Nephron (organoid): ENCODE measurements at regions not wholly inside any gene's neighbourhood (a gene's known extent, or its start where the extent isn't known, plus 50 kb on each side); places are given as distances from the start of the nearest gene placed in this dataset.

Source experiments
- H3K27ac Mint-ChIP-seq, 3 experiments: 2 replicates each; pipeline ENCODE4 v1.8.0; 2020; ENCODE audit warnings: mixed read lengths in 3 of 3, mild to moderate bottlenecking in 2 of 3, moderate library complexity in 1 of 3
- H3K27me3 Mint-ChIP-seq: 2 replicates; pipeline ENCODE4 v1.8.0; 2021; ENCODE audit warnings: low read depth, mild to moderate bottlenecking, moderate library complexity, mixed read lengths
- H3K36me3 Mint-ChIP-seq: 2 replicates; pipeline ENCODE4 v1.8.0; 2020; ENCODE audit warnings: low read depth, mixed read lengths
- H3K4me1 Mint-ChIP-seq: 2 replicates; pipeline ENCODE4 v1.8.0; 2020; ENCODE audit warnings: mixed read lengths
- H3K4me3 Mint-ChIP-seq, 3 experiments: 2 replicates each; pipeline ENCODE4 v1.8.0; 2020; ENCODE audit warnings: mild to moderate bottlenecking in 3 of 3, mixed read lengths in 3 of 3, moderate library complexity in 2 of 3
- H3K9me3 Mint-ChIP-seq: 2 replicates; pipeline ENCODE4 v1.8.0; 2020; ENCODE audit warnings: mixed read lengths
- CTCF ChIP-seq, 3 experiments: fragments of 200-600 bp; sonication (generic); IDR thresholded peaks; one replicate each; pipeline ENCODE4 v1.5.0; 2021; ENCODE audit warnings: antibody characterized with exemption in 3 of 3; ENCODE audit not compliant: unreplicated experiment in 3 of 3

DNA sequence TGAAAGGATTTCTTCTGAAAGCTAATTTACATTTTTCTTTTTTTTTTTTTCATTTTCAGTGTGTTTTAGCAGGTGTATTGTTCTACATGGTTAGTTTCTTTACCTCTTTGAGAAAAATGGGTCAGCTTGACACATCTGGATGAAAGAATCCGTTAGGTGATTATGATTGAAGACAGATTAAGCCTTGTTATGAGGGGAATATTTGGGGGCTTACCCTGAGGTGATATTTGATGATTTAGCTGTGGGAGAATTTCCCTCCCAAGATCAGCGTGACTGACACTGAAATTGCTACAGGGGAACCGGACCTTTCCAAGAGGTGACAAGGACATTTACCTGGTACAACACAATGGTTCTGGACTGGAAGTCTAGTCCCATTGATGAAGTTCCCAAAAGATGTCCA, 147.5 kb downstream of the NFKBIZ start:
- Mint-ChIP-seq H3K4me3 (no peak overlapping the region), H3K9me3 (no peaks in the 10 kb centered on the region), H3K4me1 (peaks cover 12% of the 10 kb centered on the region), H3K27me3 (peaks cover 36% of the 10 kb centered on the region), H3K36me3 (no peaks in the 10 kb centered on the region), H3K27ac (no peak overlapping the region)
- TF ChIP-seq CTCF (IDR thresholded peaks at IDR 0.05; ENCODE audit: unreplicated experiment in 3 of 3): no peak

GRCh38 chr3:101998256-101998926, 149.1 kb downstream of the NFKBIZ start:
- H3K9me3 Mint-ChIP-seq: no peaks in the 10 kb centered on the region
- peaks cover 40% of the 10 kb centered on the region for H3K27me3 Mint-ChIP-seq
- no peak for TF ChIP-seq CTCF (IDR thresholded peaks at IDR 0.05; ENCODE audit: unreplicated experiment in 3 of 3)
- H3K36me3 Mint-ChIP-seq: no peaks in the 10 kb centered on the region
- no peak overlapping the region for H3K4me3 Mint-ChIP-seq
- H3K27ac Mint-ChIP-seq: no peak overlapping the region
- H3K4me1 Mint-ChIP-seq: peaks cover 12% of the 10 kb centered on the region

DNA sequence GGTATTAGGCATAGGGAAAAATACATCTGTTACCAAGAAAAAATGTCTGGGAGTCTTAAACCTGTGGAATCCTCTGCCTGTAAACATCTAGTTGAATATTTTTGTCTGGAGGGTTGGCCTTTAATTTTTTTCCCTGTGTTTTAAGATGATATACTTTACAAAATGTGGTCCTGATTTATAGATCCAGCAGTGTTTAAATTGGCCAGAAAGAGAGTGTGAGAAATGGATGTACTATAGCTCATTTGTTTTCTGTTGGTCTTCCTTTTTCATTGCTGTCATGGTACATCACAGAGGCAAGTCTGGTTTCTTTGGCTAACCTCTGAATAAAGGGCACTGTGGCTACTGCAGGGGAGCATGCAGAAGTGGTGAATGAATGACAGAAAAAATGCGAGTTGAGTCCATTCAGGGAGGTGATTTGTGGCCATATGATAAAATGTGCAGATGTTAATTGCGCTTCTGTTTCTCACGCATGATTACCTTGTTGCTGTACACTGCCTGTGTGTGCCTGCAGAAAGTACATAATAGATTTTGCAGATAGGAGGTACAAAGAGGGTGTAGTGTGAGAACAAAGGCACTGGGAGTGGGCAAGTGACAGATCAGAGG, 150.0 kb downstream of the NFKBIZ start:
- H3K36me3 Mint-ChIP-seq: no peaks in the 10 kb centered on the region
- H3K9me3 Mint-ChIP-seq: no peaks in the 10 kb centered on the region
- TF ChIP-seq CTCF (IDR thresholded peaks at IDR 0.05; ENCODE audit: unreplicated experiment in 3 of 3): no peak
- peaks cover 12% of the 10 kb centered on the region for H3K4me1 Mint-ChIP-seq
- no peak overlapping the region for H3K4me3 Mint-ChIP-seq
- H3K27ac Mint-ChIP-seq: peak overlapping the region in 1 of 3 experiments; percentile 24
- peaks cover 40% of the 10 kb centered on the region for H3K27me3 Mint-ChIP-seq

DNA sequence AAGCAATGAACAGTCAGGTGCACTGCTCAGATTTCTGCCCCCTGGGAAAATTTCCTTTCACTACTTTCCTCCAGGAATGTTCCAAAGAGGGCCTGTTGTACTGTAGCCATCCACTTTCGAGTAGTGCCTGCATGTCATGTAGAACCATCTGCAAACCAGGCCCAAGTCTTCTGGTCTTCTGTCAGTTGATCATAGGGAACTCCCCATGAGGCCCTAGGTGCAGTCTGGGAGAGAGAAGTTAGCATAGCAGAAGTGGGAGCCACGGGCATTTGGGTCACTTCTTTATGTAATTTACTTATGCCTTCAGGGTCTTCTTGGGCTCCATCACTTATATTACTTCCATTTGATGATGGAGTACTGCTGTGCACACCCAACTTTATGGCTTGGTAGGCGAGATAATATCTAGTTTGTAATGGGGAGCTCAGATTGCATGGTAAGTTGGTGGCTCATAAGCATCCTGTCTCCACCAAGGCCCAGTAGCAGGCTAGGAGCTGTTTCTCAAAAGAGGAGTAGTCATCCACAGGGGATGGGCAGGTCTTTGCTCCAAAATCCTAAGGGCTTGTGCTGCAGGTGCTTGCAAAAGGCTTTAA, 151.4 kb downstream of the NFKBIZ start:
- Mint-ChIP-seq H3K4me1 (peaks cover 12% of the 10 kb centered on the region), H3K27ac (no peak overlapping the region), H3K27me3 (peaks cover 35% of the 10 kb centered on the region), H3K36me3 (no peaks in the 10 kb centered on the region), H3K9me3 (peaks cover 2% of the 10 kb centered on the region), H3K4me3 (no peak overlapping the region)
- TF ChIP-seq CTCF (IDR thresholded peaks at IDR 0.05; ENCODE audit: unreplicated experiment in 3 of 3): no peak

GRCh38 chr3:102002056-102002455, 152.7 kb downstream of the NFKBIZ start:
- TF ChIP-seq CTCF (IDR thresholded peaks at IDR 0.05; ENCODE audit: unreplicated experiment in 3 of 3): no peak
- Mint-ChIP-seq H3K9me3 (peaks cover 2% of the 10 kb centered on the region), H3K27me3 (peaks cover 31% of the 10 kb centered on the region), H3K27ac (no peak overlapping the region), H3K36me3 (no peaks in the 10 kb centered on the region), H3K4me3 (no peak overlapping the region), H3K4me1 (peaks cover 12% of the 10 kb centered on the region)
